Sciatic nerve (tissue), 2 donors: ENCODE measurements at regions not wholly inside any gene's neighbourhood (a gene's known extent, or its start where the extent isn't known, plus 50 kb on each side); places are given as distances from the start of the nearest gene placed in this dataset.

Experiments used
- ATAC-seq: fragments of 200-7000 bp; cut with Tn5 transposase; one replicate; pipeline ENCODE4 v1.9.1; 2020; ENCODE audit warnings: mild to moderate bottlenecking, moderate library complexity
- DNase-seq: peaks from one replicate; pipeline ENCODE4 v3.0.0-alpha.2; 2020; ENCODE audit warnings: low spot score
- intact Hi-C: fragments of 100-400 bp; cut with DNase I; formaldehyde crosslinking; loops from one replicate; pipeline ENCODE4 v1.14.2; 2022
- donor health status: DM: no; HTN: no; CAD: no.
- donor health status: DM: no; HTN: no; CAD: no.

- intact Hi-C loops: no loop called here
- ATAC-seq (no peak), DNase-seq (no peak)
These were observed 248.2 kb downstream of the SKAP2 start for GRCh38 chr7:26616235-26616634.

- DNase-seq: no peak
- intact Hi-C loops: no loop called here
- no peak for ATAC-seq
These were observed 247.3 kb downstream of the SKAP2 start for GRCh38 chr7:26617066-26617465.
